Stimulated activated CD8-positive, alpha-beta memory T cell treated with anti-CD3 and anti-CD28 coated beads, Interleukin-12 subunit alpha, Interleukin-12 subunit beta, amount 100 ng/mL, for 1 hour (primary cell): ENCODE measurements at regions not wholly inside any gene's neighbourhood (a gene's known extent, or its start where the extent isn't known, plus 50 kb on each side); places are given as distances from the start of the nearest gene placed in this dataset.

Source experiments
- DNase-seq: peaks from one replicate; pipeline ENCODE4 v3.0.0-alpha.2; 2020; ENCODE audit warnings: low read depth

DNA sequence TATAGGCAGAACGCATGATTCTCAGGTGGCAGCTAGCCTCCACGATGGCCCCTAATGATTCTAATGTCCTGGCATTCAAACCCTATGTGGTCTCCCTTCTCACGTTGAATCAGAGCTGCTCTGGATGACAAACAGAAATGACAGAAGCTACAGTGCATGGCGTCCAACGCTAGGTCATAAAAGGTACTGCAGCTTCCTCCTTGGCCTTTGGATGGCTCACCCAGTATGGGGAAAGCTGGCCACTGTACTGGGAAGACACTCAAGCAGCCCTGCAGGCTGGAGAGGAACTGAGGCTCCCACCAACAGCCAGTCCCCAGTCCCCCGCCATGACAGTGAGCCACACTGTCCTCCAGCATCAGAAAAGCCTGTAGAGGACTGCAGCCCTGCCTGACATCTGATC, 286.3 kb downstream of the FAM43A start:
- no peak for DNase-seq

GRCh38 chr3:194972641-194973040, 287.0 kb downstream of the FAM43A start:
- DNase-seq = no peak

- no peak for DNase-seq
Observed at GRCh38 chr3:194973366-194974000, 287.8 kb downstream of the FAM43A start.

GRCh38 chr3:194974468-194975135, 288.9 kb downstream of the FAM43A start:
- DNase-seq = no peak

- DNase-seq = no peak
Observed at GRCh38 chr3:194976049-194976451, 290.4 kb downstream of the FAM43A start.

- no peak for DNase-seq
Observed at GRCh38 chr3:194976874-194977273, 291.2 kb downstream of the FAM43A start.

DNA sequence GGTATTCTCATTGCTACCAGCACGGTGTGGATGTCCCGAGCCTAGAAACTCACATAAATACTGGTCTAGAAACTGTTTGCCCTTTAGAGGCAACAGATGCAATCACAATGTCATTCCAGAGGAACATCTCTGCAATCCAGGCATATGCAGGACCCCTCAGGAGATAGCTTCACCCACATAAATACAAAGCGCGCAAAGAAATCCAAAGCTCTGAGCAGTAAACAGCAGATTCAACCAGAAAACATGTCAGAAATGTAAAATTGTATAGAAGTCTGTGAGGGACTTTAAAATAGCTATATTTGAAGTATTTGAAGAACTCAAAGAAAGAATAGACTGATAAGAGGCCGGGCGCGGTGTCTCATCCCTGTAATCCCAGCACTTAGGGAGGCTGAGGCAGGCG, 291.7 kb downstream of the FAM43A start:
- no peak for DNase-seq

DNA sequence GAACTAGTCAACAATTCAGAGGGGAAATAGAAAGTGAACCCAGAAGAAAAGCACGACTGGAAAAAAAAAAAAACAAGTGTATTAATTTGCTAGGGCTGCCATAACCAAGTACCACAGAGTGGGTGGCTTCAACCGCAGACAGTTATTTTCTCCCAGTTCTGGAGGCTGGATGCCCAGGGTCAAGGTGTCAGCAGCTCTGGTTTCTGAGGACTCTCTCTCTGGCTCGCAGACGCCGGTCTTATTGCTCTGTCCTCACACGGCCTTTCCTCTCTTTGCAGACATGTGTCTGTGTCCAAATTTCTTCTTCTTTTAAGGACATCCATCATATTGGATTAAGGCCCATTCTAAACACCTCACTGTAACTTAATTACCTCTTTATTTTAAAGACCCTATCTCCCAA, 291.8 kb downstream of the XXYLT1 start:
- no peak for DNase-seq

- DNase-seq = no peak
Observed at GRCh38 chr3:194982472-194982871, 288.5 kb downstream of the XXYLT1 start.

DNA sequence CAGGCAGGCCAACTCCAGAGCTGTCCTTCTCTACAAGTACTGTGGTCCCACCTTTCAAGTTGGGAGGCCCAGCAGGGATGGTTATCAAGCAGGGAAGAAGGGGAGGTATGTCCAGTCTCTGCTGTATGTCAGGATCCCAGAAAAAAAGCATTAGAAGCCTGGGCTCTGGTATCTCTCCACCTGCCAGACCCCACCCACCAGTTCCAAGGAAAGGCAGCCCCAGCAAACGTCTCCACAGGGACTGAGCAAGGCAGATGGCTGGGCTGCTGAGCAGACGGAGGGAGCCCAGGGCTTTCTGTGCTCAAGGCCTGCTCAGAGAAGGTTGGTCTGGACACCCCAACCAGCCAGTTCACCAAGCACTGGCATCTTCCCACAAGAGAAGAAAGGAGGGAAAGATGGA, 287.8 kb downstream of the XXYLT1 start:
- DNase-seq = no peak

DNA sequence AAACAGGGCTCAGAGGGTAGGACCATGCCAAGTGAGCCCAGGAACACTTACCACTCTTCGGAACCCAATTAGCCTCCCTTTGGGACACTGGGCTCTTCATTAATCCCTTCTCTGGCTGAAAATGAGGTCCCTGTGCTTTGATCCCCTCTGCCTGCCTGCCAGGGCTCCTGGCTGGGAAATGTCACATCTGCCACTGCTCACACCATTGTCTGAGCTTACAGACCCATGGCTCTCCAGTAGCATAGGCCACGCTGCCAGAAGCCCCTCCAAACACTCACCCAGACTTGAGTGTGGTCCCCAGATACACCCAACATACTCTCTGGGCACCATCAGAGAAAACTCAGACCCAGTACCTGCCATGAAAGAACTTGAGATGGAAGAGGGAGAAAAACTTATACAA, 287.3 kb downstream of the XXYLT1 start:
- DNase-seq = no peak

GRCh38 chr3:194984066-194984465, 286.9 kb downstream of the XXYLT1 start:
- no peak for DNase-seq

DNA sequence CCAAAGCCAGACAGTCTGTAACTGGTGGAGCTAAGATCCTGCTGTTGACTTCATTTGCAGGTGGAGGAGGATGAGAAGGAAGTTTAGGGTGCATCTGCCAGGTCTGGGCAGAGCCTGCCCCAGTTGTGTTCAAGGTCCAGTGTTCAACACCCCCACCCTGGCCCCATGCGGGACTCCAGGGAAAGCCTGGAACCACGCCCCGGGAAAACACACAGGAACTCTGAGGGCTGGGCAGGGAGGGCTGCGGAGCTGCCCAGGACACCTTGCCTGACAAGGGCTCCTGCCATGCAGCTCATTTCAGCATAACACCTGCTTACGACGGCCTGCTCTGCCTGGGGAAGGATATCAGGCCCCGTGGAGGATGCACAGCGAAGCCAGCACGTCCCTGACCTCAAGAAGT, 286.3 kb downstream of the XXYLT1 start:
- no peak for DNase-seq

DNA sequence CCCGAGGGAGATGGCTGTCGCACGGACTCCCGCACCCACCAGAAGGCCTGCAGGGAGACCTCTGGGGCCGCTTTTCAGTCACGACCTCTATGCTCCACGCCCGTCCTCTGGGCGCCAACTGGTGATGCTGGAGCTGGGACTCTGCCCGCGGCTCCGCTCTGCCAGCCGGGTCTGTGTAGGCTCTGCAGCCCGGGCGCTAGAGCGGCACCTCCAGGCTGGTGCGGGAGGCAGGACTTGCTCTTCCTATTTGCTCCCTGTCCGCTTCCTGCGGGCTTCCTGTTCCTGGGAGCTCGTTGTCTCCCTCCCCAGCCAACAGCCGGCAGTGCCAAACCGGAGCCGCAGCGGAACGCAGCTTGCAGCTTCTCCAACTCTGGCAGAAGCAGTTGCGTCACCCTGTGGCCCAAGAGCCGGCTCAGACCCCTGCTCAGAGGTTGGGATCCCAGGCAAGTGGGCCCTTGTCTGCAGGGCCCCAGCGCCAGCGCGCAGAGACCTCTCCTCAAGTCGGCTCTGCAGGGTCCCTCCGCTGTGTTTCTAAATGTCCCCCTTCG, 285.9 kb downstream of the XXYLT1 start:
- DNase-seq = no peak

- DNase-seq = no peak
Observed at GRCh38 chr3:194986208-194987043, 284.5 kb downstream of the XXYLT1 start.

- no peak for DNase-seq
Observed at GRCh38 chr3:194987571-194988494, 283.1 kb downstream of the XXYLT1 start.

GRCh38 chr3:194988495-194989165, 282.3 kb downstream of the XXYLT1 start:
- DNase-seq = no peak

DNA sequence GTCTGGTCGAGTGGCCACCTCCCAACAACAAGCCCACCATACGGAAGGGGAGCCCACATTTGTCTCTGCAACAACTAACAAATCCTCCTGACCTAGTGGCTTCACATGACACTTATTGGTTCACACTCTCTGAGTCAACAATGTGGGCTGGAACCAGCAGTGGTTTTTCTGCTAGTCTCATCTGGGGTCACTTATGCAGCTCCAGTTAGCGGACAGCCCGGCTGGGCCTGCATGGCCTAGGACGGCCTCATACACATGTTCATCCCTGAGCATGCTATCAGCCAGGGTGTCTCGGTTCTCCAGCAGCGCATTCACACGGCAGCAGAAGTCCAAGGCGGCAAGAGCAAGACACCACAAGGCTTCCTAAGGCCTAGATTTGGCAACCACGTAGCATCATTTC, 281.7 kb downstream of the XXYLT1 start:
- no peak for DNase-seq

- DNase-seq = no peak
Observed at GRCh38 chr3:194990454-194991337, 280.3 kb downstream of the XXYLT1 start.

DNA sequence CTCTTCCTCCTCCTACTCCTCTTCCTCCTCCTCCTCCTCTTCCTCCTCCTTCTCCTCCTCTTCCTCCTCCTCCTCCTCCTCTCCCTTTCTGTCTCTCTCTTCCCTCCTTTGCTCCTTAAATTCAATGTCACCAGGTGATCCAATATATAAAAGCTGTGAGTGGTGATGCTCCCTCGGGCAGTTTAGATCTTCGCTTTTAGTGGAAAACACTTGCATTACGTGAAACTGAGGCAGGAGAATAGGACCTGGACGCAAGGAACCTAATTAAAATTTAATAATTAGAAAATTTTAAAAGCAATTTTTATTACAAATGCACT, 279.7 kb downstream of the XXYLT1 start:
- no peak for DNase-seq
